ENCODE measurements at regions not wholly inside any gene's neighbourhood (a gene's known extent, or its start where the extent isn't known, plus 50 kb on each side); places are given as distances from the start of the nearest gene placed in this dataset.

DNA sequence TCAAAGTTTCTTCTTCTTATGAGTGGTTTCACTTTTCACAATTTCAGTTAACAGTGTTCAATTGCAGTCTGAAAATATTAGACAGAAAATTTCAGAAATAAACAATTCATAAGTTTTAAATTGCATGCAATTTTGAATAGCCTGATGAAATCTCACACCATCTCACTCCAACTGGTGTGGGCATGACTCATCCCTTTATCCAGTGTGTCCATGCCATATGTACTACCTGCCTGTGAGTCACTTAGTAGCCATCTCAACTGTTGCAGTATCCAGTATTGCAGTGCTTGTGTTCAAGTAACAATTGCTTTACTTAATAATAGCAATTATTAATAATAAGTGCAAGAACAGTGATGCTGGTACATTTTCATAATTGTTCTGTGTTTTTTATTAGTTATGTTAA lies 1202.5 kb downstream of the DSC3 start:
- TF ChIP-seq, protein P1, sequence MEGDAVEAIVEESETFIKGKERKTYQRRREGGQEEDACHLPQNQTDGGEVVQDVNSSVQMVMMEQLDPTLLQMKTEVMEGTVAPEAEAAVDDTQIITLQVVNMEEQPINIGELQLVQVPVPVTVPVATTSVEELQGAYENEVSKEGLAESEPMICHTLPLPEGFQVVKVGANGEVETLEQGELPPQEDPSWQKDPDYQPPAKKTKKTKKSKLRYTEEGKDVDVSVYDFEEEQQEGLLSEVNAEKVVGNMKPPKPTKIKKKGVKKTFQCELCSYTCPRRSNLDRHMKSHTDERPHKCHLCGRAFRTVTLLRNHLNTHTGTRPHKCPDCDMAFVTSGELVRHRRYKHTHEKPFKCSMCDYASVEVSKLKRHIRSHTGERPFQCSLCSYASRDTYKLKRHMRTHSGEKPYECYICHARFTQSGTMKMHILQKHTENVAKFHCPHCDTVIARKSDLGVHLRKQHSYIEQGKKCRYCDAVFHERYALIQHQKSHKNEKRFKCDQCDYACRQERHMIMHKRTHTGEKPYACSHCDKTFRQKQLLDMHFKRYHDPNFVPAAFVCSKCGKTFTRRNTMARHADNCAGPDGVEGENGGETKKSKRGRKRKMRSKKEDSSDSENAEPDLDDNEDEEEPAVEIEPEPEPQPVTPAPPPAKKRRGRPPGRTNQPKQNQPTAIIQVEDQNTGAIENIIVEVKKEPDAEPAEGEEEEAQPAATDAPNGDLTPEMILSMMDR (IDR thresholded peaks at IDR 0.05): no peak
- no peak for TF ChIP-seq POLR2A (IDR thresholded peaks at IDR 0.05)

Data from heart left ventricle (tissue), 13 donors.